COLO829 (cell line): ENCODE measurements at regions not wholly inside any gene's neighbourhood (a gene's known extent, or its start where the extent isn't known, plus 50 kb on each side); places are given as distances from the start of the nearest gene placed in this dataset.

ENCODE experiments used
- DNase-seq: peaks from one replicate; pipeline ENCODE4 v3.0.0; 2012; ENCODE audit warnings: low spot score

DNA sequence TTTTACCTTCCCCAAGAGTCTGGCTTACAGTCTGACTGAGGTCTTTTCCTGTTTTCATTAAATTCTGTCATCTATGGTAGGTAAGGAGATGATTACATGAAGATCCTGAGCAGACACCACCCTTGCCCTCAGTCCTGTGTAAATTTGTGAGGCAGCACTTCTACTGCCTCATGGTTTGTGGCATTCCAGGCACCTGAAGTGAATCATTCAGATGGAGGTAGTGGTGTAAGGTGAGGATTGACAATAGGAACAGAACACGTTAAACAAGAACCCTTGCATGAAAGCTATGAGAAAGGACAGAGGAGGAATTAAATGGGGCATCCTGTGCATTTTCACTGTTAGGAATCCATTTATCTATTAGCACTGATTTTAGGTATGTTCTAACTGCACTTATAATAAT is 618.6 kb downstream of the TLL1 start:
- no peak for DNase-seq

DNA sequence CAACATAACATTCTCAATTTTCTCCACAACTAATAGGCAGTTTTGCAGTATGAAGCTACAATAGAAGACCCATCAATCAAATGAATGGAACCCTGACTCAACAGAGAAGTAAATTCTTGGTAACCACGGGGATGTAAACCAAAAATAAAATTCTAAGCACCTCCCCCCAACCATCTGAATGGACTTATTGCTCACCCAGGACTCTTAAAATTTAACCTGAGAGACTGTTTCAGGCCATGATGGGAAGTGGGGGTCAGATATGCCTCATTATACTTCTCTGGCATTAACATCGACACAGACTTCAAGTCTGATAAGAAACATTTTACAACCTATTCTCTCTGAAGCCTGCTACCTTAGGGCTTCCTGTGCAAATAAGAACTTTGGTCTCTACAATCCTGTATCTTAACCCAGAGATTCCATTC is 620.9 kb downstream of the TLL1 start:
- DNase-seq, result no peak

DNA sequence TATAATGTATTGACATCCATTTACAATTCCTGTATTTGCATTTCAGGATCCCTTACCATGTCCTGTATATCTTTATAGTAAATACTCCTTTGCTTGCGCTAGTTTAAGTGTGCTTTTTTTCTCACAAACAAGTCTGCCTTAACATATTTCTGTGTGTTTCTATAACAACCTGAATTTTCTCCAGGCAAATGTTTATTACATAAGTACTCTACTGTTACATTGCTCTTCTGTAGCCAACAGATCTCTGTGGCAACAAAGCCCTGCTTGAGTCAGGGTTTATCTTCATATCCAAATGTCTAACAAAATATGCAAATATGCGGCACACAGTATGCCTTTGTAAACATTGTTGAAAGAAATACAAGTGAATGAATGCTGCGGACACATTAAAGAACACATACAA is 625.5 kb downstream of the TLL1 start:
- DNase-seq, result no peak

DNA sequence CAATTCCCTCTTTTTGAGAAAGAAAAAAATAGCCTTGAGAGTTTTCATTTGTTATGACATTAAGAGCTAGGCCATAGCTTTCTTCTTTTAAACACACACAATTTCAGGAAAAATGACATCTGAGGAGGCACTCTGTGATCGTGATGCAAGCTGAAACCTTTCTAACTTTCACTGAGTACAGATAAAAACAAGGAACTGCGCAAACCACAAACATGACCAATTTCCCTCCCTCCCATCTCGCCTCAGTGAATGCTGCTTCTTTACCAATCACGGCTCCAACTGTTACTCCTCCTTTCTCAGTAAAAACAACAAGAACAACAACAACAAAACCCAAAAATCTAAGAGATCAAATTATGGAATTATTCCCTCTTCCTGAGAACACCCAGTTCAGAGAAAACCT is 626.8 kb downstream of the TLL1 start:
- no peak for DNase-seq

DNA sequence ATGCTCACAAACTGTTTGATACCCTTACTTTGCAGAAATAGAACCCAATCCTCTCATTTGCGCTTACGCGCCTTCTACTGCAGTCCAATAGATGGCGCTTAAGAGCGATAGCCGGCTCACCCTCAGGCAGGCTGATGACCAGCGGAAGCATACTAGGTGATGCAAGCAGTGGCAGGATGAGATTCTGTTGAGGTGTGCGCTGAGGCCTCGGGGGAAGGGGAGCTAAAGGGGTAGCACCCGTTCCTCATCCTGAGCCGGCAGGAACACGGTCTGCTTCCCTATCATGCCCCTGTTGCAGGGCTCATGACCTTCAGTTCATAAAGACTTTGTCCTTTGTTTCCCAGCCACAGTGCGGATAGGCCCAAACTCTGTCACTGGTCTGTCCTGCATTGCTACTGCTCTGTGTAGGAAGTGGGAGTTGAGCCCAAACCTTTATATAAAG is 628.9 kb downstream of the TLL1 start:
- DNase-seq, result peak; percentile 45

DNA sequence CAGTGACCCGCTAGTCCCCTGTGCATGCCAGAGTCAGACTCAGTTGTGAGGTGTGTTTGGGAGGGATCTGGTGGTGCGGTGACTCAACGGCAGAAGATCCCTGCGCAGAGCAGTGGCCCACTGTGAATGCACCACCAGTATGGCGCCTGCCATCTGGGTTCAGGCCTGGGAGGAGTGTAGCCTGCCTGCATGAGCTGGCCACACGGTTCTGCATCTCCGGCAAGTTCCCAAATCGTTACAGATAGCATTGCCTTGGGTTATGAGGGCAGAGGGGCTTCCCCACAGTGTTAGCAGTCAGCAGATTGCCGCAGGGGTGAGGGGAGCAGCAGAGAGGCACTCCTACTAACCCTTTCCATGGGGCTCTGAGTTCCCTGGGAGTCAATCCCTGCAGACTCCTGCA is 629.6 kb downstream of the TLL1 start:
- no peak for DNase-seq

DNA sequence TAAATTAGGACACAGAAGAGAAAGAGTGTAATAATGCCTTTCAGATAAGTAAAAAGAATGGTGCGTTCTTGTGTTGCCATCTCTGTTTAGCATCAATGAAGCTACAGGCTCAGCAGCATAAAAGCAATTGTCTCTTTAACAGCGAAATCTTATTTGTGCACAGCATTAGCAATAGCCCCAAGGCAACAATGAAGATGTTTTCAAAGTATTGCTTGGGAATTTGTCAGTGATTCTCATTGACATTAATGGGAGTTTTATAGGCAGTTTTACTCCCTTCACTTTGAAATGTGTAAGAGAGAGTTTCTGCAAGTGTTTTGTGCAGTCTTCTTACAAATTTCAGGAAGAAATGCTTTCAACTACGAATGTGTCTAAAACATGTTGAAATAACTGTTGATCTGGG is 633.0 kb downstream of the TLL1 start:
- no peak for DNase-seq

DNA sequence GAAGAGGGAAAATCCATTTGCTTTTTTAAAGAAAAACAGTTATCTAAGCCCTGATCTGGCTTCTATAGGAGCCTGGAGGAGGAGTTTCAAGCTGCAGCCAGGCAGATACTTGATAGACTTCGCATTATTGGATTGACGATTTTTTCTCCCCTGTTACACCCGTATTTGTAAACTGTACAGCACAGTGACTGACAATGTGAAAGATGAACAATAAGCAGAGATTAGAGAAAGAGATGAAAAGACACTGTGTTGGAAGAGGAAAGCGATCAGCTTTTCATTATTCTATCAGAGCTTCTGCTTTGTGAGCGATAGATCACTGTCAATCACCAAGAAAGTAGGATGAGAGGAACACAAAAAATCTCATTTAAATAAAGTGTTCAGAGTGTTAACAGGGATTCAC is 639.2 kb downstream of the TLL1 start:
- no peak for DNase-seq

DNA sequence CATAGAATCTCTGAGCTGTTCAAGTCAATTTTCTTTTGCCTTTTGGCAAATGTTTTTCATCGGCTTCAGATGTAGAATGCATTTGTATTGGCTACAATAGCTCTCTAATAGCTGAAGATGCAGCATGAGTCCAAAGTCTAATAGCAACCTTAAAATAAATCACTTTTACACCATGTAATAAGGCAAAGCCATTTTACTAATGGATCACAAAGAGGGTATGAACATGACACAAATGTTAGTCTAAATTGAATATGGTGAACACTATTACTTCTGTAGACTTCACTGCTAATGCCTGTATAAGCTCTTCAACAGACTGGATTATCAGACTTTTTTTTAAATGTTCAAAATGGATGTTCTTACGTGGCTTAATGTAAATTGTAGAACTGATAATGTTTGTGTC is 645.3 kb downstream of the TLL1 start:
- DNase-seq, result no peak

DNA sequence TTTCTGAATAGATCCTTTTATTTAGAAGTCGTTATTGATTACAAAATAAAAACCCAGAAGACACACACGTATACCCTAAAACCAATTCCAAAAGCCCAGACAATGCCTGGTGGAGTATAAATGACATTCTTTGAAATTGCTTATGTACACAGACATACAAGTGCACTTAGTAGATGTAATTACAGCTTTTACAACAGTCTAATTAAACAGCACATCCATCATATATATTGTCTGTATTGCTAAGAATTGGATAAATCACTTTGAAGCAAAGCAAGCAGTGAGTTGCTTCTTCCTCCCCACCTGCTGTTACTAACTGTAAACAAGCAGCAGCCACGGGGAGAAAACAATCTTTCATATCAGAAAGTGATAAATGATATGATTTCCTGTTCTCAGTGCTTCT is 645.7 kb downstream of the TLL1 start:
- no peak for DNase-seq

DNA sequence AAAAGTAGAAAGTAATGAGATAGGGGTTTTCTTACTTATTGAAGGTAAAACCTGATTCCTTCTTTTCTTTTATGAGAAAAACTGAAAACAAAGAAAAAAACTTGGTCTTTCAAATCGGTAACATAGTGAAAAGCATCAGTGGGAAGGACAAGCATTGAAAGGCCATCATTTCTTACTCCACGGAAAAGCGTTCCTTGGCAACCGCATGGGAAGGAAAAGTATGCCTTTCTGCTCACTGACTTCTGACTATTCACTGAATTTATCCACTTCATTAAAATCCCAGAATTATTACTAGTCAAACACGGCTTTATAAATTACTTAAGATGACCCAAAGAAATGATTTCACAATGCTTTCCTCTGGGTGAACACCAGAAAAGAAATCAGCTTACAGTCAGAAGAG is 646.7 kb downstream of the TLL1 start:
- DNase-seq, result no peak

DNA sequence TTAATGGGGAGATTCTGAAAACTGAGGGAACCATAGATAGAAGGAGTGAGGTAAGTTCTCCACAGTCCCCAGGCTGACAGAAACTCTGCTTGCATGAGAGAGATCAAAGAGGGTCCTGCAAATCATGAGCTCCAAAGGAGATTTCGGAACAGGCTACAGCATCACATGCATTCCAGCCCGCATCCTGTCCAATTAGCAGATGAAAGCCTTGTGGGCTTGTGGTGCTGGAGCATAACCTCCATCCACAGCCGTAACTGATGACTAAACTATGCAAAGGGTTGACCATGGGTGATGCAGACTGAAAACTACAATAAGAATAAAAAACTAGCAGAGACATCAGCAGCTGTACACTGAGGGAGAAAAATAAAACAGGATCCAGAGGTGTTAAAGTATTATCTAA is 654.5 kb downstream of the TLL1 start:
- DNase-seq, result peak; percentile 10

DNA sequence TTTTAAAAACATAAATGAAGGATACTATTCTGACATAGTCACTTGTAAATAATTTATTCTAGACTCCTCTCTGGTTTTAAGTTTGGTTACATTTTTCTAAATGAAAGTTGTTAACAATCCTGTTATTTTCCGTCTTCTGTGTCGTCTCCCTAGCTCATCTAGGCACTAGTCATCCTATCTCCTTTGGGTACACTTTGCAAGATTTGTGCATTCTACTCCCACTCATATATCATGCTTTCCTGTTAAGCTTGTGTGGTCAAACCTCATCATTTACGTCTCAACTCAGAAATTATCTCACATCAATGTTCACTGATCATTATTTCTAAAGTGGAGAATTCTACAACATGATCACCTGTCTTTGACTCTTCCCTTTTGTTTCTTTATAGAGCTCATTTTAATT is 658.7 kb downstream of the TLL1 start:
- DNase-seq, result no peak

DNA sequence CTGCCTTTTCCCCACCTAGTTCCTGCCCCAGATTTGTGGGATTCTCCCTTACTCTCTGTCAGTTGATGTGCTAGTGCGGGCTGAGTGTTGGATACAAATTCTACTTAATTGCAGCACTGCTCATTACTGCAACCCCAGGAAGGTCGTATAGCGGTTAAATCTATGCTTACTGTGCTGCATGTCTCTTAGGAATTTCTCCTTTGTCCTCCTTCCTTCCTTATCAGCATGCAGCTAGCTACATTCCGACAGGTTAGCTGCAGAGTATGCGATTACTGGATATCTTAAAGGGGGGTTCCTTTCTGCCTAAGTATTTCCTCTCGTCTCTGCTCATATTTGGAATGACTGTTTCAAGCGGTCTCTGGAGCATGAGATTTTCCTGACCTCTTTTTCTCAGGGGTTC is 662.8 kb downstream of the TLL1 start:
- DNase-seq, result no peak

DNA sequence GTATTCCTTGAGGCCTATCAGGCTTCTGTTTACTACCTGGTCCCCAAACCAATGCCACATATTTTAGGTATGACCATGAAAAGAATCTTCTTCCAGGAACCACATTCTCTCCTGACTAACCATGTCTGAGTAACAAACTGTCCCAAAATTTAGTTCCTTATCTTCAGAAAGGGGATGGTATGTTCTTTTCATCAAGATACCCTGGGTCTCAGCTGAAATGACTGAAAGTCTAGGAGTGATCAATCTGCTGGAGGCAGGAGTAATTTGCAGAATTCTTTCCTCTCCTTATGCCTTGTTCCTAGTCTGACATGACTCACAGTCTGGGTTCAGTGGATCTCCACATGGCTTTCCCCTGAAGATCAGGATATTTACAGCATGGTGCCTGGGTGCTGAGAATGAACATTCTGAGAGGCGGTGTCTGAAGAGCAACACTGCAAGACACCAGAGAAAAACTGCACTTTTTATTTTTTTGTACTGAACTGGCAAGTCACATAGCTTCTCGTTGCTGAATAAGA is 665.5 kb downstream of the TLL1 start:
- no peak for DNase-seq

DNA sequence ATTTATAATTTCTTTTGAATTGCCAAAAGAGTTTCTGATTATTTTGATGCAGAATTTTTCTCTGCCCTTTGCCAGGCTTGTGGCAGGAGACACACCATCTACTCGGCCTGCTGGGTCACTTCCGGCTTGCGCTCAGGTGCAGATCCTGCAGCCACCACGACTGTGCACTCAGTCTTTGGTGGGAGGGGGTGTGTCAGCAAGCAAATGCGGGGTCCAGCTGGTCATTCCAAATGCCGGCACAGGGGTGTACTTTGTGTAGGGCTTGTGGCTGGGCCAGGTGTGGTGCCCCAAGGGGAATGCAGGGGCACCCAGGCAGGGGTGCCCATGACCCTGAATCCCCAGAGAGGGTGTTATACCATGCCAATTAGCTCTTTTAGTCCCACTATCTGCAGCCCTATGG is 673.0 kb downstream of the TLL1 start:
- DNase-seq, result no peak

DNA sequence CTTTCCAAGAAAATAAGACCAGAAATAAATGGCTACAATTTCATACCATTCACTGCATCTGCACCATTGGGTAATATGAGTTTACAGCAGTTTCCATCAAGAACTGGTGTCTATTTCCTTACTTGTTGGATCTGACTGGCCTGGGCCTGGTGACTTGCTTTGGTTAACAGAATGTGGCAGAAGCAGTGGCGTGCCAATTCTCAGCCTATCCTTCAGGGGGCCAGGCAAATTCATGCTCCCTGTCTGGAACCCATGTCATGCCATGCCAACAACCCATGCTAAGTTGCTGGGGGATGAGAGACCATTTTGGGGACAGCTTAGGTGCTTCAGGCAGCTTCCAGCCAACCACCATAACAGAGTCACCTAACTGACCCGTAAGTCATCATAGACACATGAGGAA is 656.7 kb downstream of the SPOCK3 start:
- DNase-seq, result no peak

DNA sequence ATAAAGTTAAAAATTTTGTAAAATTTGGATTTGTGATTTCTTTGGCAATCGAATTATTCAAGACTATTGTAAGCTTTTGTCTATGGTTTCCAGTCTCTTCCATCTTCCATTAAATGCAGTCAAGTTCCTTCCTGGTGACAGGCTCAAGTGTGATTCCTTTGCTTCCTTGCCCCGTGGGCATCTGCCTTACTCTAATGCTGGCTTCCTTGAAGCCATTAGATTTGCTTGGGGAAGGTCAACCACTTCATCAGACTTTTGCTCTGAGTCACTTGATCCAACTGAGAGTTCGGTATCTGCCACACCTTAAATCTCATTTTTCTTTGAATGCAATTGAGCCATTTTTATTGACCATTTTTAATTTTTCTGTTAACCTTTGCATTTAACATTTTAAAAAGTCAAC is 648.8 kb downstream of the SPOCK3 start:
- DNase-seq, result no peak

DNA sequence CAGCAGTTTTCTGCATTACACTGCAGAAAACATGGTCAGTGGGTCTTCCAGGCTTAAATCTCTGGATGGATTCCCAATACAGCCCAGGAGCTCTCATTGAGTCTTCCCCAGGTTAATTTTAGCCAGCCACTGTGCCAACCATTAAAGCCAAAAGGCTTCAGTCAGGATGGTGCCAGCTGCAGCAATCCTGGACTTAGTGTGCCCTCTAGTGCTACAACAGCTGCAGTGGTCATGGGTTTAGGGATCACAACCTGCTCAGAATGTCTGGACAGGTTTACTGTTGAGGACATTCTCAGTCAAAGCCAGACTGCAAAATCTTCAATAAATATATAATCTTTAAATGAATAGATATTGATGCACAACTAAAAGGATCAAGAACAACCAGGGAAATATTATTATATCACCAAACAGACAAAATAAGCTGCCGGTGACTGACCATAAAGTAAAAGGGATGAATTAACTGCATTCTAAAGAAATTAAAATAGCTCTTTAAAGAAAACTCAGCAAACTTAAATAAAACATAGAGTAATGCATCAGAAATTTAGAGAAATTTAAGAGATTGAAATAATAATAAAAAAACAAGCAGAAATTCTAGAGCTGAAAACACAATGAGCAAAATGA is 639.9 kb downstream of the SPOCK3 start:
- DNase-seq, result peak; percentile 59

DNA sequence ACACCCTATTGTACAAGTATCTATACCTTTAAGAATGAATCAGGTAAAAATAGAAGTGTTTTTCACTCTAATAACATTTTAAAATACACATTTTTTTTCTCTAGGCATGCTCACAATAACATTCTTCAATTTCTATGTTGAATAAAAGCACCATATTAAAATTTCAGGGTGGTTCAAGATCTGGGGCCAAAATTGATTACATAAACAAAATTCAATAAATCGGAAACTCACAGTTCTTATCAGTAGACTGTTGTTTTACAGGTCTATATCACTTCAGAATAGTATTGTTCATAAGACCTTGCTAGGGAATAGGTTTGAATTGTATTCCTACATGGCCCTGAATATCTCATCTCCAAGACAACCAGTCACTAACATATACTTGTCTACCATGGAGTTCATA is 634.0 kb downstream of the SPOCK3 start:
- no peak for DNase-seq

DNA sequence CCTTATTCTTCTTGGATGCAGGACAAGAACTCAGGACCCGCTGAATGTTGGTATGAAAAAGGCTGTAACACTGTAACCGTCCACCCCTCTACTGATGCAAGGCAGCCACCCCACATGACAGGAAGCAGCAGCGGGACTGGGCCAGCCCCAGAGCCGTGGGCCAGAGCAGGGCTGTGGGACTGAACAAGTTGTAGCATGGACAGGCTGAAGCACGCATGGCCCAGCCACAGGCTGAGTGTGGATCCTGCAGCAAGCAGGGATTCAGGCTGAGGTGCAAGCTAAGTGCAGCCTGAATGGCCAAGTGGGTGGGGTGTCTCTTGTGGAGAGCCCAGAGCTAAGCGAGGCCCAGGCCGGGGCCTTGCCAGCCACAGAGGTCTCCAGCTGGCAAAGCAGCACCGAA is 632.2 kb downstream of the SPOCK3 start:
- DNase-seq, result no peak

DNA sequence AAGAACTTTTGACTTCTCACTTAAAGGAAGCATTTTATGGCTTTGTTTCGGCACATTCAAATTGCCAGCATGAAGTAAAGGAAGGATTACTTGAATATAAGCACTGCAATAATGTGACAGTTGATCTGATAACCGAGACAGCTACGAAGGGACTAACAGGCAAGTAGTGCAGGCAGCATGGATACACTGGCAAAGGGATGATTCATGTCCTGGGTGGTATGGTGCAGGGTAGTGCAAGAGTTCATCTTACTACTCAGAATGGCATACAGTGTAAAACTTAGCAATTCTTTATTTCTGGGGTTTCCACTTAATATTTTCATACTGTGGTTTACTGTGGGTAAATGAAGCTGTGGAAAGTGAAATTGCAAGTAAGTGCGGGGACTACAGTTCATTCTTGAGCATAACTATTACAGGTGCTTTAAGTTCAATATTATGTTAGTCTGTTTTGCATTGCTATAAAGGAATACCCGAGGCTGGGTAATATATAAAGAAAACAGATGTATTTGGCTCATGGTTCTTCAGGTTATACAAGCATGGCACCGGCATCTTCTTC is 611.8 kb downstream of the SPOCK3 start:
- DNase-seq, result no peak

DNA sequence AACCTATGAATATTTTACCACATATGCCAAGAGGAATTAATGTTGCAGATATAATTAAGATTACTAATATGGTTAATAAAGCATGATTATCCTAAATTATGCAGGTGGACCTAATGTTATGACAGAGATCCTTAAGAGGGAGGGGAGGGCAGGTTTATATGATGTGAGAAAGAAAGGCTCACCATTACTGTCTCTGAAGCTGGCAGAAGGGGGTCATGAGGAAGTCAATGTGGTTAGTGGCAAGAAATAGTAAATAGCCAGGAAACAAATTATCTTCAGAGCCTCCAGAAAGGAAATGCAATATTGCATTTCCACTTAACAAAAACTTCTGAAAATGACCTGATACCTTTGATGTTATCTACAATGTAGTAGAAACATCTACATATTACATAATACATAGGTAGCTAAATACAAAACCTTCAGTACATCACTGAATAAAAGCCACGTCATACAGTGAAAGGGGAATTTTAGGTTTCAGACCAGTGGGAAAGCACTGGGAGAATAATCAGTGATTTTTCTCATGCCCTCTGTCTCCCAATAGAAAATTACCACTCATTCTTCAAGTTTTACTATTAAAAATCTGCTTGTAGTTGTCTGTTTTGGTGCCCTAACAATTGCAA is 609.2 kb downstream of the SPOCK3 start:
- no peak for DNase-seq

DNA sequence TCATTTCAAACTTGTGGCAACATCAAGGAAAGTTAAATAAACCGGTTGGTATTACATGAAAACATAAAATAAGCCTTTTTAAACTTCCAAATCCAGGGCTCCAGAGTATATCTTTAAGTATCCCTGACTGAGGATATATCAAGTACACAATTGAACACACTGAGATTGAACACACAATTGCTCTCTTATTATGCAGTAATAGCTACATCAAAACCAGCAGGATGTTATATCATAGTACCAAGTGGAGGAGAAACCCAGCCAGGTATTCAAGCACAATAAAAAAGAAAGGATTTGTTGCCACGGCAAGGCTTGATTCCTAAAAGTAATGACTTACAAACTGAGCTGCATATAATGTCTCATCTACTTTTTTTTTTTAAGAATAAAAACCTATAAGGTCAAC is 605.8 kb downstream of the SPOCK3 start:
- DNase-seq, result no peak
